Neural cell (in vitro differentiated cells): ENCODE measurements at regions not wholly inside any gene's neighbourhood (a gene's known extent, or its start where the extent isn't known, plus 50 kb on each side); places are given as distances from the start of the nearest gene placed in this dataset.

Source experiments
- H2AFZ ChIP-seq: fragments of 200-600, 300-800 bp; sonication (generic), shearing (Covaris generic); 2 replicates; pipeline ENCODE4 v1.6.0; 2014; ENCODE audit warnings: low read depth, mild to moderate bottlenecking, antibody characterized with exemption, low read length, moderate library complexity
- H3F3A ChIP-seq: fragments of 200-600 bp; shearing (Covaris generic); 2 replicates; pipeline ENCODE4 v1.6.1; 2016; ENCODE audit warnings: mild to moderate bottlenecking, moderate library complexity, mixed read lengths, antibody characterized with exemption, low read length; ENCODE audit not compliant: insufficient read depth, poor library complexity, severe bottlenecking
- H3K27ac ChIP-seq: fragments of 200-600, 300-800 bp; sonication (generic), shearing (Covaris generic); 2 replicates; pipeline ENCODE4 v1.5.1; 2014; ENCODE audit warnings: mild to moderate bottlenecking, low read length, moderate library complexity
- H3K27me3 ChIP-seq: fragments of 300-800, 200-600 bp; sonication (generic), shearing (Covaris generic); 2 replicates; pipeline ENCODE4 v1.6.0; 2014; ENCODE audit warnings: mild to moderate bottlenecking, low read depth, low read length, moderate library complexity; ENCODE audit not compliant: insufficient read depth
- H3K36me3 ChIP-seq: fragments of 300-800, 200-600 bp; sonication (generic), shearing (Covaris generic); 2 replicates; pipeline ENCODE4 v1.5.1; 2014; ENCODE audit warnings: mild to moderate bottlenecking, antibody characterized with exemption, low read length, moderate library complexity; ENCODE audit not compliant: insufficient read depth
- H3K4me2 ChIP-seq: fragments of 300-800, 200-600 bp; sonication (generic), shearing (Covaris generic); 2 replicates; pipeline ENCODE4 v1.6.0; 2014; ENCODE audit warnings: mild to moderate bottlenecking, low read length
- H3K4me3 ChIP-seq: fragments of 300-800, 200-600 bp; sonication (generic), shearing (Covaris generic); 2 replicates; pipeline ENCODE4 v1.5.1; 2014; ENCODE audit warnings: mild to moderate bottlenecking, low read length, moderate library complexity
- H3K79me2 ChIP-seq: fragments of 200-600 bp; shearing (Covaris generic); replicated peaks from 2 replicates; pipeline ENCODE4 v1.6.0; 2014; ENCODE audit warnings: mild to moderate bottlenecking, low read length, moderate library complexity; ENCODE audit not compliant: insufficient read depth
- H3K9ac ChIP-seq: fragments of 300-800, 200-600 bp; sonication (generic), shearing (Covaris generic); 2 replicates; pipeline ENCODE4 v1.6.1; 2016; ENCODE audit warnings: mild to moderate bottlenecking, low read length, mixed read lengths
- H3K9me2 ChIP-seq: fragments of 200-600 bp; shearing (Covaris generic); 2 replicates; pipeline ENCODE4 v1.6.1; 2016; ENCODE audit warnings: mild to moderate bottlenecking, low read length, mixed read lengths; ENCODE audit not compliant: insufficient read depth
- H3K9me3 ChIP-seq: fragments of 200-600, 300-800 bp; sonication (generic), shearing (Covaris generic); 2 replicates; pipeline ENCODE4 v1.6.1; 2016; ENCODE audit warnings: mild to moderate bottlenecking, mixed run types, low read length, moderate library complexity, mixed read lengths
- H4K20me1 ChIP-seq: fragments of 200-600 bp; shearing (Covaris generic); 2 replicates; pipeline ENCODE4 v1.6.1; 2016; ENCODE audit warnings: mild to moderate bottlenecking, mixed run types; ENCODE audit not compliant: insufficient read depth
- EP300 ChIP-seq: fragments of 450-650 bp; conservative IDR thresholded peaks from 2 replicates; pipeline ENCODE4 v1.6.1; 2014; ENCODE audit warnings: antibody characterized with exemption, mild to moderate bottlenecking, moderate library complexity; ENCODE audit not compliant: poor library complexity, severe bottlenecking
- EZH2 ChIP-seq: fragments of 200-600, 300-800 bp; shearing (Covaris generic), sonication (generic); IDR thresholded peaks from 2 replicates; pipeline ENCODE4 v1.6.1; 2014; ENCODE audit warnings: antibody characterized with exemption, low read length, borderline replicate concordance, mild to moderate bottlenecking; ENCODE audit not compliant: insufficient read depth, poor library complexity, severe bottlenecking
- MXI1 ChIP-seq: fragments of 450-650 bp; conservative IDR thresholded peaks from 2 replicates; pipeline ENCODE4 v1.6.1; 2014; ENCODE audit warnings: antibody characterized with exemption, mild to moderate bottlenecking; ENCODE audit not compliant: poor library complexity, severe bottlenecking
- POLR2AphosphoS5 ChIP-seq: IDR thresholded peaks from 2 replicates; pipeline ENCODE4 v1.6.1; 2012
- RAD21 ChIP-seq: fragments of 450-650 bp; conservative IDR thresholded peaks from 2 replicates; pipeline ENCODE4 v1.6.1; 2014; ENCODE audit warnings: antibody characterized with exemption, mild to moderate bottlenecking, moderate library complexity
- SMC3 ChIP-seq: fragments of 450-650 bp; conservative IDR thresholded peaks from 2 replicates; pipeline ENCODE4 v1.6.1; 2014; ENCODE audit warnings: antibody characterized with exemption, mild to moderate bottlenecking, moderate library complexity; ENCODE audit not compliant: poor library complexity
- TAF1 ChIP-seq: IDR thresholded peaks from 2 replicates; pipeline ENCODE4 v1.6.1; 2012; ENCODE audit warnings: low read depth
- TF ChIP-seq, protein P1 (sequence below): IDR thresholded peaks from 2 replicates; pipeline ENCODE4 v1.6.1; 2012; ENCODE audit warnings: borderline replicate concordance
- TF ChIP-seq, protein P2 (sequence below): fragments of 450-650 bp; IDR thresholded peaks from 2 replicates; pipeline ENCODE4 v1.5.1; 2014; ENCODE audit warnings: antibody characterized with exemption, mild to moderate bottlenecking, moderate library complexity; ENCODE audit not compliant: poor library complexity, severe bottlenecking

DNA sequence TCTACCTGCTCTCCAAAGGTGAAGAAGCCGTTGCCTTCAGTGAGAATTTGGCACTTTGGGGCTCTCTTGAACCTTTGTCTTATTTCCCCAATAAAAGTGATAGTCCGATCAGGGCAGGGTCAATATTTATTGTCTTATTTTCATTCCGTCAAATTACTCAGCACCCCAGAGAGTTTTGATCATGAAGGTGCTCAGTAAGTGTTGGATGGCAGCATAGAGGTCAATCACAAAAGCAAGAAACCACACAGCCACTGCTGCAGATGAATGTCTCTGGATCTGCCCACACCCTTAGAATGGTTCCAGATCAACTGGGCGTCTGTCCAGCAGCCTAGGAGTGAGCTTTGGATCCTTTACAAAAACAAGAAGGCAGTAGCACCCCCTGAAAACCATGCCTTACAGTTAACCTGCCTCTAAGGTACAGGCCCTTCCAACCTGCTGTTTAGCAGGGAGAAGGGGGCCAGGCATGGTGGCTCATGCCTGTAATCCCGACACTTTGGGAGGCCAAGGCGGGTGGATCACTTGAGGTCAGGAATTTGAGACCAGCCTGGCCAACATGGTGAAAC, 97.3 kb downstream of the PSMG1 start:
- Histone ChIP-seq H3K9me2 (no peaks in the 10 kb centered on the region), H3K27me3 (no peaks in the 10 kb centered on the region), H2AFZ (no peak overlapping the region), H3K36me3 (no peaks in the 10 kb centered on the region), H3K9ac (no peak overlapping the region), H3F3A (no peaks in the 10 kb centered on the region), H3K4me2 (no peak overlapping the region), H3K4me3 (no peak overlapping the region), H3K79me2 (no peaks in the 10 kb centered on the region), H3K27ac (no peak overlapping the region), H3K9me3 (no peaks in the 10 kb centered on the region), H4K20me1 (no peaks in the 10 kb centered on the region)
- TF ChIP-seq POLR2AphosphoS5 (no peak), TAF1 (no peak), RAD21 (no peak), EZH2 (no peak), SMC3 (no peak), EP300 (no peak), MXI1 (no peak)
- TF ChIP-seq, protein P1, sequence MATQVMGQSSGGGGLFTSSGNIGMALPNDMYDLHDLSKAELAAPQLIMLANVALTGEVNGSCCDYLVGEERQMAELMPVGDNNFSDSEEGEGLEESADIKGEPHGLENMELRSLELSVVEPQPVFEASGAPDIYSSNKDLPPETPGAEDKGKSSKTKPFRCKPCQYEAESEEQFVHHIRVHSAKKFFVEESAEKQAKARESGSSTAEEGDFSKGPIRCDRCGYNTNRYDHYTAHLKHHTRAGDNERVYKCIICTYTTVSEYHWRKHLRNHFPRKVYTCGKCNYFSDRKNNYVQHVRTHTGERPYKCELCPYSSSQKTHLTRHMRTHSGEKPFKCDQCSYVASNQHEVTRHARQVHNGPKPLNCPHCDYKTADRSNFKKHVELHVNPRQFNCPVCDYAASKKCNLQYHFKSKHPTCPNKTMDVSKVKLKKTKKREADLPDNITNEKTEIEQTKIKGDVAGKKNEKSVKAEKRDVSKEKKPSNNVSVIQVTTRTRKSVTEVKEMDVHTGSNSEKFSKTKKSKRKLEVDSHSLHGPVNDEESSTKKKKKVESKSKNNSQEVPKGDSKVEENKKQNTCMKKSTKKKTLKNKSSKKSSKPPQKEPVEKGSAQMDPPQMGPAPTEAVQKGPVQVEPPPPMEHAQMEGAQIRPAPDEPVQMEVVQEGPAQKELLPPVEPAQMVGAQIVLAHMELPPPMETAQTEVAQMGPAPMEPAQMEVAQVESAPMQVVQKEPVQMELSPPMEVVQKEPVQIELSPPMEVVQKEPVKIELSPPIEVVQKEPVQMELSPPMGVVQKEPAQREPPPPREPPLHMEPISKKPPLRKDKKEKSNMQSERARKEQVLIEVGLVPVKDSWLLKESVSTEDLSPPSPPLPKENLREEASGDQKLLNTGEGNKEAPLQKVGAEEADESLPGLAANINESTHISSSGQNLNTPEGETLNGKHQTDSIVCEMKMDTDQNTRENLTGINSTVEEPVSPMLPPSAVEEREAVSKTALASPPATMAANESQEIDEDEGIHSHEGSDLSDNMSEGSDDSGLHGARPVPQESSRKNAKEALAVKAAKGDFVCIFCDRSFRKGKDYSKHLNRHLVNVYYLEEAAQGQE = no peak
- TF ChIP-seq, protein P2, sequence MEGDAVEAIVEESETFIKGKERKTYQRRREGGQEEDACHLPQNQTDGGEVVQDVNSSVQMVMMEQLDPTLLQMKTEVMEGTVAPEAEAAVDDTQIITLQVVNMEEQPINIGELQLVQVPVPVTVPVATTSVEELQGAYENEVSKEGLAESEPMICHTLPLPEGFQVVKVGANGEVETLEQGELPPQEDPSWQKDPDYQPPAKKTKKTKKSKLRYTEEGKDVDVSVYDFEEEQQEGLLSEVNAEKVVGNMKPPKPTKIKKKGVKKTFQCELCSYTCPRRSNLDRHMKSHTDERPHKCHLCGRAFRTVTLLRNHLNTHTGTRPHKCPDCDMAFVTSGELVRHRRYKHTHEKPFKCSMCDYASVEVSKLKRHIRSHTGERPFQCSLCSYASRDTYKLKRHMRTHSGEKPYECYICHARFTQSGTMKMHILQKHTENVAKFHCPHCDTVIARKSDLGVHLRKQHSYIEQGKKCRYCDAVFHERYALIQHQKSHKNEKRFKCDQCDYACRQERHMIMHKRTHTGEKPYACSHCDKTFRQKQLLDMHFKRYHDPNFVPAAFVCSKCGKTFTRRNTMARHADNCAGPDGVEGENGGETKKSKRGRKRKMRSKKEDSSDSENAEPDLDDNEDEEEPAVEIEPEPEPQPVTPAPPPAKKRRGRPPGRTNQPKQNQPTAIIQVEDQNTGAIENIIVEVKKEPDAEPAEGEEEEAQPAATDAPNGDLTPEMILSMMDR = no peak

DNA sequence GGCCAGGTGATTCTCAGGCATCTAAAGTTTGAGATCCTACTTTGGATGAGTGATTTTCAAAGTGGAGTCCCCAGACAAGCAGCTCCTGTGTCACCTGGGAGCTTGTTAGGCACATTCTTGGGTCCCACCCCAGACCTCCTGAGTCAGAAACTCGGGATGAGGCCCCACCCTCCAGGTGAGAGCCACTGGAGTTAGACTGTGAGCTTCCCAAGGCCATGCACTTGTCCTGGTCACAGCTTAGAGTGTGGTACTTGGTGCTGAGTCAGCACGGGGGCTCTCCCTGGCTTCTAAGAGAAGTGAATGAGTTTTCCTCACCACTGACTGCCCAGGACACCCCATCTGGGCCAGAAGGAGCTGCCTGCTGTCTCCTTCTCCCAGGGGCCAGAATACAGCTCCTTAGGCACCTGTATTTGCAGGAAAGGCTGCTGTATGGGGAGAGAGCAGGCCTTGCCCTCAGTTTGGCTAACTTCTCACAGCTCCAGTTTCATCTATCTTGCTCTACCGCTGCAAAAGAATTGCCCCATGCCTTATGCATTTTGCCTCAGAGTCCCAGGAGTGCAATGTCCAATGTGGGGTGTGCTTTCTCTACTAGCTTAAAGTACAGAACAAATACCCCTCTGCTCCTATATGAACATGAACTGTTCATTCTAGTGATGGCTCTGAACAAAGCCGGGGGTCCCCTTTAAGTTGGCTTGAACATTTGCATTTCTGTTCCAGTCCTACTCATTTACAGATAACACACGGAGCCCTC, 98.1 kb downstream of the PSMG1 start:
- no peaks in the 10 kb centered on the region for H3K27me3 ChIP-seq
- TF ChIP-seq EP300 (no peak), RAD21 (no peak), TAF1 (no peak), SMC3 (no peak), EZH2 (no peak), POLR2AphosphoS5 (no peak), MXI1 (no peak)
- TF ChIP-seq, protein P2 = no peak
- TF ChIP-seq, protein P1 = no peak

More for the DNA sequence above, 98.1 kb downstream of the PSMG1 start:
- Histone ChIP-seq H4K20me1 (no peaks in the 10 kb centered on the region), H3K79me2 (no peaks in the 10 kb centered on the region), H3K9me3 (no peaks in the 10 kb centered on the region), H3K9me2 (no peaks in the 10 kb centered on the region), H3K4me3 (no peak overlapping the region), H3F3A (no peaks in the 10 kb centered on the region), H3K4me2 (no peak overlapping the region), H2AFZ (no peak overlapping the region), H3K36me3 (no peaks in the 10 kb centered on the region), H3K9ac (no peak overlapping the region), H3K27ac (no peak overlapping the region)
